CD4-positive, alpha-beta T cell treated with Interferon alpha-2 for 1 hour (primary cell): ENCODE measurements at regions not wholly inside any gene's neighbourhood (a gene's known extent, or its start where the extent isn't known, plus 50 kb on each side); places are given as distances from the start of the nearest gene placed in this dataset.

Experiments
- DNase-seq, 2 donors: peaks; one replicate each; pipeline ENCODE4 v3.0.0-alpha.2; 2020 to 2022

GRCh38 chr3:175914785-175915184 is 1055.7 kb downstream of the NAALADL2 start:
- DNase-seq, result no peak

- no peak for DNase-seq
Measured at GRCh38 chr3:175913286-175913685, 1054.2 kb downstream of the NAALADL2 start.

GRCh38 chr3:175911937-175912336 is 1052.8 kb downstream of the NAALADL2 start:
- DNase-seq, result no peak

GRCh38 chr3:175902226-175902625 is 1043.1 kb downstream of the NAALADL2 start:
- no peak for DNase-seq

GRCh38 chr3:175898194-175898593 is 1039.1 kb downstream of the NAALADL2 start:
- DNase-seq, result no peak

GRCh38 chr3:175896655-175897054 is 1037.5 kb downstream of the NAALADL2 start:
- no peak for DNase-seq

GRCh38 chr3:175895731-175896130 is 1036.6 kb downstream of the NAALADL2 start:
- DNase-seq, result no peak

GRCh38 chr3:175893566-175893965 is 1034.4 kb downstream of the NAALADL2 start:
- no peak for DNase-seq

- no peak for DNase-seq
Measured at GRCh38 chr3:175890066-175890465, 1030.9 kb downstream of the NAALADL2 start.

- no peak for DNase-seq
Measured at GRCh38 chr3:175885231-175885766, 1026.2 kb downstream of the NAALADL2 start.

- no peak for DNase-seq
Measured at GRCh38 chr3:175879417-175879816, 1020.3 kb downstream of the NAALADL2 start.

- DNase-seq, result no peak
Measured at GRCh38 chr3:175869404-175869803, 1010.3 kb downstream of the NAALADL2 start.

GRCh38 chr3:175868626-175869025 is 1009.5 kb downstream of the NAALADL2 start:
- DNase-seq, result no peak

- no peak for DNase-seq
Measured at GRCh38 chr3:175865724-175866123, 1006.6 kb downstream of the NAALADL2 start.

GRCh38 chr3:175861916-175862315 is 1002.8 kb downstream of the NAALADL2 start:
- DNase-seq, result no peak
